Breast epithelium (tissue), 4 donors: ENCODE measurements at regions not wholly inside any gene's neighbourhood (a gene's known extent, or its start where the extent isn't known, plus 50 kb on each side); places are given as distances from the start of the nearest gene placed in this dataset.

Experiments used
- DNase-seq, 2 donors: peaks; one replicate each; pipeline ENCODE4 v3.0.0-alpha.2; 2019; ENCODE audit warnings: low spot score in 2 of 2
- H3K27ac ChIP-seq, 2 donors: fragments of 200-600 bp; sonication (generic) in 1 of 2; one replicate each; pipeline ENCODE4 v1.5.1; 2016 to 2019; ENCODE audit warnings: mild to moderate bottlenecking in 1 of 2
- H3K27me3 ChIP-seq, 2 donors: fragments of 200-600 bp; sonication (generic) in 1 of 2; one replicate each; pipeline versions ENCODE4 v1.5.1 to v1.6.0; 2017 to 2019; ENCODE audit warnings: control low read depth in 1 of 2, mild to moderate bottlenecking in 1 of 2
- H3K36me3 ChIP-seq: fragments of 200-600 bp; one replicate; pipeline ENCODE4 v1.5.1; 2019
- H3K4me1 ChIP-seq, 2 donors: fragments of 200-600 bp; sonication (generic); one replicate each; pipeline ENCODE4 v1.5.1; 2016 to 2019; ENCODE audit warnings: control low read depth in 1 of 2
- H3K4me3 ChIP-seq, 3 donors: fragments of 200-600 bp; sonication (generic); 1 replicate in 2 of 3; 2 replicates in 1 of 3; pipeline ENCODE4 v1.5.1; 2016 to 2019; ENCODE audit warnings: mild to moderate bottlenecking in 3 of 3, moderate library complexity in 2 of 3
- H3K9me3 ChIP-seq, 2 donors: fragments of 200-600 bp; sonication (generic) in 1 of 2; one replicate each; pipeline ENCODE4 v1.5.1; 2016 to 2019; ENCODE audit warnings: control low read depth in 1 of 2
- POLR2A ChIP-seq: fragments of 450-650 bp; IDR thresholded peaks from one replicate; pipeline ENCODE4 v1.6.1; 2016; ENCODE audit warnings: antibody characterized with exemption, mild to moderate bottlenecking, moderate library complexity
- POLR2AphosphoS5 ChIP-seq, 3 donors: sonication (generic); formaldehyde crosslinking; IDR thresholded peaks; one replicate each; pipeline ENCODE4 v1.6.1; 2017; ENCODE audit warnings: antibody characterized with exemption in 3 of 3
- intact Hi-C: fragments of 100-400 bp; cut with DNase I; formaldehyde crosslinking; loops from one replicate; pipeline ENCODE4 v1.15.1; 2023; ENCODE audit warnings: low total_unique reads
- TF ChIP-seq, protein P1 (sequence below), 3 donors: fragments of 450-650 bp; IDR thresholded peaks; one replicate each; pipeline ENCODE4 v1.5.1; 2016 to 2017; ENCODE audit warnings: antibody characterized with exemption in 3 of 3, mild to moderate bottlenecking in 3 of 3, moderate library complexity in 3 of 3

DNA sequence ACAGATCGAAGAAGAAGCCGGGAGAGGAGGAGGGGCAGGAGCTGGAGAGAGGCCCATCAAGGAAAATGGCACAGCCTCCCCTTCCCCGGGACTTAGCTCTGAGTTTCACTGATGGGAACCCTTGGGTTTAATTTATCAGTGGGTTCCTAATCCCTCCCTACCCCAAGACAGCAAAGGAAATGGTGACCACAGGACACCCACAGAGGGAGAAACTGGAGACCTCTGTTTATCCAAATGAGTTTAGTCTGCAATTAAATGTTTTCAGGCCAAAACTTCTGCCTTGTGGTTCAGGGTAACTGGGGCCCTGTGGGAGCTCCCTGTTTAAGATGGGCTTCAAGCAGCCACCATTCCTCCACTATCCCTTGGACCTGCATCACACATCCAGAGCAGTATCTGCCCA lies 190.8 kb upstream of the TOPAZ1 start:
- TF ChIP-seq POLR2A (no peak), POLR2AphosphoS5 (IDR thresholded peaks at IDR 0.05) (no peak)
- TF ChIP-seq, protein P1, sequence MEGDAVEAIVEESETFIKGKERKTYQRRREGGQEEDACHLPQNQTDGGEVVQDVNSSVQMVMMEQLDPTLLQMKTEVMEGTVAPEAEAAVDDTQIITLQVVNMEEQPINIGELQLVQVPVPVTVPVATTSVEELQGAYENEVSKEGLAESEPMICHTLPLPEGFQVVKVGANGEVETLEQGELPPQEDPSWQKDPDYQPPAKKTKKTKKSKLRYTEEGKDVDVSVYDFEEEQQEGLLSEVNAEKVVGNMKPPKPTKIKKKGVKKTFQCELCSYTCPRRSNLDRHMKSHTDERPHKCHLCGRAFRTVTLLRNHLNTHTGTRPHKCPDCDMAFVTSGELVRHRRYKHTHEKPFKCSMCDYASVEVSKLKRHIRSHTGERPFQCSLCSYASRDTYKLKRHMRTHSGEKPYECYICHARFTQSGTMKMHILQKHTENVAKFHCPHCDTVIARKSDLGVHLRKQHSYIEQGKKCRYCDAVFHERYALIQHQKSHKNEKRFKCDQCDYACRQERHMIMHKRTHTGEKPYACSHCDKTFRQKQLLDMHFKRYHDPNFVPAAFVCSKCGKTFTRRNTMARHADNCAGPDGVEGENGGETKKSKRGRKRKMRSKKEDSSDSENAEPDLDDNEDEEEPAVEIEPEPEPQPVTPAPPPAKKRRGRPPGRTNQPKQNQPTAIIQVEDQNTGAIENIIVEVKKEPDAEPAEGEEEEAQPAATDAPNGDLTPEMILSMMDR (IDR thresholded peaks at IDR 0.05): no peak
- H3K4me3 ChIP-seq: no peak overlapping the region
- intact Hi-C loops: no loop called here
- no peak for DNase-seq
- peaks cover 0 to 5% of the 10 kb centered on the region in 2 donors for H3K4me1 ChIP-seq
- H3K27ac ChIP-seq: no peak overlapping the region
- no peaks in the 10 kb centered on the region for H3K36me3 ChIP-seq
- H3K27me3 ChIP-seq: peaks cover 0 to 6% of the 10 kb centered on the region in 2 donors
- no peaks in the 10 kb centered on the region for H3K9me3 ChIP-seq

DNA sequence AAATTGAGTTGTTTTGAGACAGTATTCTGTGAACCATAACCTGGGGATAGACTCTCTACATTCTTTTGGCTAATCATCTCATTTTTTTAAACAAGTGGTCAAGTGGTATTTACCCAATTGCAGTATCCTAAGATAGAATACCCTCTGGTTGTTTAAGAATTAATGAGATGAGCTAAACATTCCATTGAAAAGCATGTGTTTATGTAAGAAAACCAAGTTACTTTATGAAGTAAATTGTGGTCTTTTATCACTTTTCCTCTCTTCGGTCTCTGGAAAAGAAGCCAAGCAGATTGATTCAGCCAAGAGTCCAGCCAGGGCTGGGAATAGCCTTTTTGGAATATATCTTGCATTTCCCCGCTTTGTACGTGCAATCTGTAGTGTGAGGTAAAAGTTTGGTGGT lies 185.7 kb upstream of the TOPAZ1 start:
- Histone ChIP-seq H3K27ac (no peak overlapping the region), H3K27me3 (peaks cover 0 to 21% of the 10 kb centered on the region in 2 donors)
- DNase-seq: no peak

DNA sequence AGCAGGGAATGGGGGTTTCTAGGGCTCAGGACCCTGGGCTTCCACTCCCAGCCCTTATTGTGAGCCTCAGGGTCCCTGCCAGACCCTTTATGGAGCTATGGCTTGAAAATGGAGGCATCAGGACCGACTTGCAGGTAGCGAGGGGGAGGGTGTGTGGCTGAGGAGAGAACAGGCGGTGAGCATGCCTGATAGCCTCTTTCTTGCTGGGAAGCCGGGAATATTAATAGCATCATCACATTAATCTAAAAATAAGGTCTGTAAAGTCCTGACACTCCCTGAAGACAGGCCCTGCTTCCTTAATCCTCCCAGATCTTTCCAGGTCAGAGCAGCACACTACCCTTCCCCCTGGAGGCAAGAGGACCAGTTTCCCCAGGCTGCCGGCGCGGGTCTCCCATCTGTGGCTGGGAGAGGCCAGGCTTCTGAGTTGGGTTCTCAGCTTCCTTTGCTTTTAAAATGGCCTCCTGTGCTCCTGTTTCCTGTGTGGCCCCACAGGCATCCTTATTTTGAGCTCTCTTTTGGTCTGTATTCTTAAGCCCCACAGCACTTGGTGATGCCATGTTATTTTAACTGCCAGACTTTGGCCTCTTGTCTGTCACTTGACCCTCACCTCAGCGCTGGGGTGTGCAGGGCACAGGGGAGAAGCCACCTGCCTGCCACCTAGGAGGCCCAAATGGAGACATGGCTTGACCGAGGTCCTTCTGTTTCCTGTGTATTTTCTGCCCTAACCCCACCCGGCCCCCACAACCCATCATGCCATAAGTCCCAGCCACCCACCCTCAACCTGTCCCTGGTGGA lies 185.0 kb upstream of the TOPAZ1 start:
- Histone ChIP-seq H3K27ac (no peak overlapping the region), H3K9me3 (no peaks in the 10 kb centered on the region), H3K4me3 (no peak overlapping the region), H3K27me3 (peaks cover 0 to 21% of the 10 kb centered on the region in 2 donors), H3K36me3 (no peaks in the 10 kb centered on the region), H3K4me1 (no peaks in the 10 kb centered on the region)
- TF ChIP-seq POLR2AphosphoS5 (IDR thresholded peaks at IDR 0.05) (no peak), POLR2A (no peak)
- TF ChIP-seq, protein P1 (IDR thresholded peaks at IDR 0.05): no peak
- intact Hi-C loops: no loop called here
- DNase-seq: no peak

More for the DNA sequence above, 185.7 kb upstream of the TOPAZ1 start:
- Histone ChIP-seq H3K36me3 (no peaks in the 10 kb centered on the region), H3K4me3 (no peak overlapping the region), H3K4me1 (no peaks in the 10 kb centered on the region), H3K9me3 (no peaks in the 10 kb centered on the region)
- intact Hi-C loops: no loop called here
- TF ChIP-seq POLR2AphosphoS5 (IDR thresholded peaks at IDR 0.05) (no peak), POLR2A (no peak)
- TF ChIP-seq, protein P1 (IDR thresholded peaks at IDR 0.05): no peak

DNA sequence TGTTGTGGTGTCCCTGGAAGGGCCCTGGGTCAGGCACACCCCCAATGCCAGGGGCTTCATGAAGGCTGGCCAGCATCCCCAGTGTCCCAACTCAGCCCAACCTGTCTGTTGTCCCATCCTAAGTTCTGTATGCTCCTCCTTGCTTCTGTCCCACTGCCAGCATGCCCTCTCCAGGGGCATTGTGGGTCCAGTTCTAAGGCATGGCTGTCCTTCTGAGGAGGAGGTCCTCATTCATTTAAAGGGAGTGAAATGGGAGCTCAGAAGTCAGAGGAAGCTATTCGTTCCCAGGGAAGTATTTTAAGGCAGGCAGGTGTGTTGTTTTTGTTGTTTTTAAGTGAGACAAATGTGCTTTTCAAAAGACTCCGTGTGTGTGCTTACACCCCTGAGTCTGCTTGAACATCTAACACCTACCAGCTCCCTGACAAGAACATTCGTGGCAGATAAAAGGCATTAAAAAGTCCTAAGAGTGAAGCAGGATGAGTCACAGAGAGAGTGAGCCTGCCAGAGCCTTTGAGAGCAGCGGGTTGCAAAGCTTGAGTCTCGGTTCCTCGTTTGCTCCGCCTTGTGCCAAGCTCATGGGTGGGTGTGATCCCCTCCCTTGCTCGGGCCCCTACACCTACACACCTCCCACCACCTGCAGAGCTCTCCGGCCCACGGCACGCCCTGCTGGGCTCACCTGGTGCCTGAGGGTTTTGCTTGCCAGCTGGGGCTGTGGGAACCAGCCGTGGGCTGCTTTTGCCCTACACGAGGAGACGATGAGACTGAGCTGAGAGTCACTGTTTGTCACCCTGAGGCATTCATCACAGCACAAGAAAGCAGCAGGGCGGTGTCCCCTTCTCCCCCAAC lies 183.4 kb upstream of the TOPAZ1 start:
- Histone ChIP-seq H3K27ac (no peak overlapping the region), H3K9me3 (no peaks in the 10 kb centered on the region), H3K4me1 (no peaks in the 10 kb centered on the region), H3K36me3 (no peaks in the 10 kb centered on the region), H3K27me3 (peaks cover 0 to 21% of the 10 kb centered on the region in 2 donors), H3K4me3 (no peak overlapping the region)
- no peak for DNase-seq
- TF ChIP-seq, protein P1 (IDR thresholded peaks at IDR 0.05): no peak
- no peak for TF ChIP-seq POLR2A
- TF ChIP-seq POLR2AphosphoS5 (IDR thresholded peaks at IDR 0.05): no peak
- intact Hi-C loops: no loop called here

DNA sequence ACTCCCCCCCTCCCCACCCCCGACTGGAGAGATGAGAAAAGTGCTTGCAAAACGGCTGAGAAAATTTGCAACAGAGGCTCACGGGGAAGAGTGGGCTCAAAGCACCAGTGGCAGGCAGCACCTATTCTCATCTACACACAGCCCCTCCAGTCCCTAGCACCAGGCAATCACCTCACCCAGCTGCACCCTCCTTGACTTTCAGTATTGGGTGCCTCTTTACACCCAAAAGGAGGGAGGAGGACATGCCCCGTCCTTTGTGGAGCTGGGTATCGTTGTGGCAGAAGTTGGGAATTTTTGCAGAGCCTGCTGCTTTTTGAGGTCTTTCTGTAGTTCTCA lies 182.8 kb upstream of the TOPAZ1 start:
- TF ChIP-seq POLR2AphosphoS5 (IDR thresholded peaks at IDR 0.05): no peak
- Histone ChIP-seq H3K4me3 (no peak overlapping the region), H3K27ac (no peak overlapping the region), H3K4me1 (no peaks in the 10 kb centered on the region), H3K36me3 (no peaks in the 10 kb centered on the region), H3K9me3 (no peaks in the 10 kb centered on the region), H3K27me3 (peaks cover 0 to 15% of the 10 kb centered on the region in 2 donors)
- DNase-seq: no peak
- intact Hi-C loops: no loop called here
